Fibroblast of lung (primary cell): ENCODE measurements at regions not wholly inside any gene's neighbourhood (a gene's known extent, or its start where the extent isn't known, plus 50 kb on each side); places are given as distances from the start of the nearest gene placed in this dataset.

Source experiments
- CTCF ChIP-seq, 2 donors: IDR thresholded peaks in 1 of 2; conservative IDR thresholded peaks in 1 of 2; 1 replicate in 1 of 2; 2 replicates in 1 of 2; pipeline ENCODE4 v1.5.1; 2011 to 2012; ENCODE audit warnings: low read length in 2 of 2, control low read depth in 1 of 2, inconsistent platforms in 1 of 2, low read depth in 1 of 2, mild to moderate bottlenecking in 1 of 2
- EZH2 ChIP-seq: IDR thresholded peaks from 2 replicates; pipeline ENCODE4 v1.5.1; 2012; ENCODE audit warnings: low read length, control low read depth, mild to moderate bottlenecking; ENCODE audit errors: missing control alignments

DNA sequence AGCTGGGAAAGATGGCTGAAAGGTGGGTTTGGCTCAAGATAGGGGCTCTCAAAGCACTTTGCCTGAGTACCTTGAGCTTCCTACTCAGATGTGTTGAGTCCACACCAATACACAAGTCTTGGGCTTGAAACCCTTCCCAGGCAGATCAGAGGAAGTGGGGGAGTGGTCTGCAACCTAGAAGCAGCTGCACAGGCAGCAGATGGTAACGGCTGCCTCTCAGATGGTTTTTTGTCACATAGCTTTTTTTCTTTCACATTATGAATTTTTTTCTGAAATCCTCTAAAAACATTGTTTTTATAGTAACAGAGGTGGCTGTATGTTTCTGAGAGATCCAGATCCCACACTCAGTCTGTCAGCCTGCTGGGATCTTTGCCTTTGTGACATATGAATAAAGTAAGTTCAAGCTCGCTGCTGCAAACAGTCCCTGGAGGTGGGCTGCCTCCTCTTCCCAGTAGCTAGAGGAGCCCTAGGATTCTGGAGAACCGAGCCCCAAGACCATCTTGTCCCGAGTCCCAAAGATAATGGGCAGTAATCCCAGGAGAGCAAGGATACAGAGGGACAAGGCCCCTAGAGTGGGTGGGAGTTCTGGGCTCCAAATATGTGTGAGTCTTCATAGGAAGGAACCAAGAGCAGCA is 97.1 kb upstream of the TOP1 start:
- TF ChIP-seq CTCF (conservative IDR thresholded peaks at IDR 0.05 in 1 of 2, IDR thresholded peaks at IDR 0.05 in 1 of 2; ENCODE audit: low read depth in 1 of 2, low read length in 2 of 2) = no peak
- no peak for TF ChIP-seq EZH2
